HUES6 (cell line): ENCODE measurements at regions not wholly inside any gene's neighbourhood (a gene's known extent, or its start where the extent isn't known, plus 50 kb on each side); places are given as distances from the start of the nearest gene placed in this dataset.

Source experiments
- H3K27ac ChIP-seq: 2 replicates; pipeline ENCODE4 v1.7.0; 2013; ENCODE audit warnings: low read depth, mild to moderate bottlenecking, low read length, inconsistent platforms
- H3K27me3 ChIP-seq: 2 replicates; pipeline ENCODE4 v1.6.1; 2013; ENCODE audit warnings: low read length; ENCODE audit not compliant: control insufficient read depth, insufficient read depth
- H3K36me3 ChIP-seq: 2 replicates; pipeline ENCODE4 v1.6.1; 2013; ENCODE audit warnings: low read length; ENCODE audit not compliant: control insufficient read depth, insufficient read depth
- H3K4me1 ChIP-seq: 2 replicates; pipeline ENCODE4 v1.6.1; 2013; ENCODE audit warnings: low read length; ENCODE audit not compliant: control insufficient read depth, insufficient read depth
- H3K4me3 ChIP-seq: 2 replicates; pipeline ENCODE4 v1.5.1; 2013; ENCODE audit warnings: low read depth, low read length
- H3K9ac ChIP-seq: one replicate; pipeline ENCODE4 v1.6.1; 2013; ENCODE audit warnings: mild to moderate bottlenecking, low read length
- H3K9me3 ChIP-seq: 2 replicates; pipeline ENCODE4 v1.6.1; 2013; ENCODE audit warnings: low read depth, low read length; ENCODE audit not compliant: control insufficient read depth, insufficient read depth

- no peak overlapping the region for H3K4me3 ChIP-seq
- H3K27me3 ChIP-seq, result no peaks in the 10 kb centered on the region
- H3K36me3 ChIP-seq, result no peaks in the 10 kb centered on the region
These were observed 83.2 kb downstream of the MANEA start for GRCh38 chr6:95660544-95660943.

DNA sequence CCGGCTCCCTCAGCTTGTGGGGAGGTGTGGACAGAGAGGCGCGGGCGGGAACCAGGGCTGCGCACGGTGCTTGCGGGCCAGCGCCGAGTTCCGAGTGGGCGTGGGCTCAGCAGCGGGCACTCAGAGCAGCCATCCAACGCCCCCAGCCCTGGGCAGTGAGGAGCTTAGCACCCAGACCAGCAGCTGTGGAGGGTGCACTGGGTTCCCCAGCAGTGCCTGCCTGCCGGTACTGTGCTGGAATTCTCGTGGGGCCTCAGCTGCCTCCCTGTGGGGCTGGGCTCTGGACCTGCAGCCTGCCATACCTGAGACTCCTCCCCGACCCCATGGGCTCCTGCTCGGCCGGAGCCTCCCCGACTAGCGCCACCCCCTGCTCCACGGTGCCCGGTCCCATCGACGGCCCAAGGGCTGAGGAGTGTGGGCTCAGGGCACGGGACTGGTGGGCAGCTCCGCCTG is 92.7 kb downstream of the MANEA start:
- Histone ChIP-seq H3K27ac (no peak overlapping the region), H3K9me3 (peaks cover 22% of the 10 kb centered on the region), H3K4me1 (no peaks in the 10 kb centered on the region), H3K27me3 (no peaks in the 10 kb centered on the region), H3K36me3 (no peaks in the 10 kb centered on the region), H3K4me3 (no peak overlapping the region), H3K9ac (no peak overlapping the region)

More at GRCh38 chr6:95660544-95660943, 83.2 kb downstream of the MANEA start:
- Histone ChIP-seq H3K9ac (no peak overlapping the region), H3K27ac (no peak overlapping the region), H3K9me3 (no peaks in the 10 kb centered on the region), H3K4me1 (no peaks in the 10 kb centered on the region)

DNA sequence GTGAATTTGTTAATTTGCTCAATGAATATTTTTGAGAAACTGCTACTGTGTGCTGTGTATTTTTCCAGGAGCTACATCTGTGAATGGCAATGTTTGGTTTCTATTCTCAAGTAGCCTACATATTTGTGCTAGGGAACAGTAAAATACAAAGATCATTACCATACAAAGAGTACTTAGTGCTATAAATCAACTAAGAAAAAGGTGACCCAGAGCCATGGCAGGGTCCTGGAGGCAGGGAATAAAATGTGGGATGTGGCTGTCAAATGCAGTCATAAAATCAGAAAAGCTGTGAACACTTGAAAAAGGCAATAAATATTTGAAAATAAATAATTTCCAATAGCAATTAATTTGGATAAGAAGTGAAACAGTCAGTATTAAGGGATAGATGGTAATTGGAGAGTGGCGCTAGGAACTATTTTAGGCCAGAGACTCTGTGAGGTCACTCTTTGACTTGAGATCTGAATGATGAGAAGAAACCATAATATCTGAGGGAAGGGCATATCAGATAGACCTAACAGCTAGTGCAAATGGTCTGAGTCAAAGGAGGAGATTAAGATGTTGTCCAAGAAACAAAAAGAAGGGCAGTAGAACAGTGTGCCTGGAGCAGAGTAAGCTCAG is 98.8 kb downstream of the MANEA start:
- Histone ChIP-seq H3K9ac (no peak overlapping the region), H3K27ac (no peak overlapping the region), H3K27me3 (no peaks in the 10 kb centered on the region), H3K4me3 (no peak overlapping the region), H3K4me1 (no peaks in the 10 kb centered on the region), H3K36me3 (no peaks in the 10 kb centered on the region), H3K9me3 (no peaks in the 10 kb centered on the region)

DNA sequence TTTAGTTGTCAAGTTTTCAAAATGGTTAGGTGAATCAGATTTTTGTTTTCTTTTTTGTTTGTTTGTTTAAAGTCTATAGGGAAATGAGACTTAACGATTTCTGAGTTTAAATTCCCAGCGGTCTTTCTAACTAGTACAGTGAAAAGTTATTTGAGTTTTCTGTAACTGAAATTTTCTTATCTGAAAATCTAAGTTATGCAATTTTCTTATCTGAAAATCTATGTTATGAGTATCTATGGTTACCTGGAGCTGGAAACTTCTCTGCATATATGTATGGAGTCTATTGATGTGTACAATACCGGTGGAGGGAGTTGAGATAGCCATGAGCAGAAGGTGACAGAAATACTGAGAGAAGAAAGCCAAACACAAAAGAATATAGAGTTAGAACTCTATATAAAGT is 102.6 kb downstream of the MANEA start:
- H3K27ac ChIP-seq, result no peak overlapping the region
- H3K9me3 ChIP-seq, result no peaks in the 10 kb centered on the region
- H3K4me3 ChIP-seq, result no peak overlapping the region

GRCh38 chr6:95681736-95682135 is 104.4 kb downstream of the MANEA start:
- Histone ChIP-seq H3K4me1 (peaks cover 7% of the 10 kb centered on the region), H3K4me3 (no peak overlapping the region), H3K9ac (no peak overlapping the region), H3K9me3 (no peaks in the 10 kb centered on the region), H3K27me3 (no peaks in the 10 kb centered on the region), H3K27ac (no peak overlapping the region), H3K36me3 (no peaks in the 10 kb centered on the region)

More for the DNA sequence above, 102.6 kb downstream of the MANEA start:
- no peak overlapping the region for H3K9ac ChIP-seq
- H3K36me3 ChIP-seq, result no peaks in the 10 kb centered on the region
- no peaks in the 10 kb centered on the region for H3K27me3 ChIP-seq
- no peaks in the 10 kb centered on the region; the same call in 1 of the 2 replicates for H3K4me1 ChIP-seq

GRCh38 chr6:95682476-95682875 is 105.1 kb downstream of the MANEA start:
- Histone ChIP-seq H3K27ac (no peak overlapping the region), H3K4me1 (peaks cover 7% of the 10 kb centered on the region), H3K9me3 (no peaks in the 10 kb centered on the region), H3K27me3 (no peaks in the 10 kb centered on the region), H3K36me3 (no peaks in the 10 kb centered on the region), H3K9ac (no peak overlapping the region), H3K4me3 (no peak overlapping the region)

GRCh38 chr6:95685822-95686221 is 108.5 kb downstream of the MANEA start:
- Histone ChIP-seq H3K4me3 (no peak overlapping the region), H3K36me3 (no peaks in the 10 kb centered on the region), H3K4me1 (peaks cover 7% of the 10 kb centered on the region), H3K27me3 (no peaks in the 10 kb centered on the region), H3K9me3 (no peaks in the 10 kb centered on the region), H3K9ac (no peak overlapping the region), H3K27ac (0 out of 2 replicates have a peak overlapping the region, but pooled peaks have one; percentile 4)

DNA sequence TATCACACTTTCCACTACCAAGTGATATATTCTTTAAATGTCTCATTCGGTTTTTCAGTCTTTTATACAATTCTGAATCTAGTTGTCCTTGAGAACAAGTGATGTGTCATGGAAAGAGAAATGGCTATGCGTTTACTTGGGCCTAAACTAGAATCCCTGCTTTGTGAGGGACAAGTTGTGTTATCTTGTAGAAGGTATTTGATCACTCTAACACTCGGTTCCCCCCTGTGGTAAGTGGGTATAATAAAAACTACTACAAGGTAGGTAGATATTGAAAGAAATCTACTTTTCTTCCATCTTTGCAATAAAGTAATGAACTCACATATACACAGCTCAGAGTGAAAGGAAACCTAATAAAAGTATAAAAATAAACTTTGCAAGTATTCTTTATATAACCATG is 108.9 kb downstream of the MANEA start:
- Histone ChIP-seq H3K36me3 (no peaks in the 10 kb centered on the region), H3K27me3 (no peaks in the 10 kb centered on the region), H3K4me1 (peaks cover 7% of the 10 kb centered on the region), H3K9ac (no peak overlapping the region), H3K9me3 (no peaks in the 10 kb centered on the region), H3K4me3 (no peak overlapping the region), H3K27ac (0 out of 2 replicates have a peak overlapping the region, but pooled peaks have one; percentile 4)

DNA sequence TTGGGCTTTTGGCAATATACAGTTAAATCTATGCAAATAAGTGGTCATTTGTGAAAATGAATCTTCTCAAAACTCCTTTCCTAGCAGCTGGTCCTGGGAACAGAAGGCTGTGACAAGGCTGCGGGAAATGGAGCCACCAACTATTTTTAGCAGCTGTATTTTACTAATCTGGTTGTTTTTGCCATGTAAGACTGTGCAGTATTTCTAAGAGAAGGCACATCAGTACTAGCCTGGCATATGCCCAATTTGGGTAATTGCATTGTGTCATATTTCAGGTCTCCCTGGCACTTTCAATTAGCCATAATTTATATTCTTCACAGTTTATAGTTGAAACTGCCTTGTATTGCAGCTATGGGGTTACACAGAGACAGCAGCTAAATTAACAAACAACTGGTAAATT is 109.6 kb downstream of the MANEA start:
- Histone ChIP-seq H3K27ac (no peak overlapping the region), H3K4me3 (no peak overlapping the region), H3K9me3 (no peaks in the 10 kb centered on the region)

DNA sequence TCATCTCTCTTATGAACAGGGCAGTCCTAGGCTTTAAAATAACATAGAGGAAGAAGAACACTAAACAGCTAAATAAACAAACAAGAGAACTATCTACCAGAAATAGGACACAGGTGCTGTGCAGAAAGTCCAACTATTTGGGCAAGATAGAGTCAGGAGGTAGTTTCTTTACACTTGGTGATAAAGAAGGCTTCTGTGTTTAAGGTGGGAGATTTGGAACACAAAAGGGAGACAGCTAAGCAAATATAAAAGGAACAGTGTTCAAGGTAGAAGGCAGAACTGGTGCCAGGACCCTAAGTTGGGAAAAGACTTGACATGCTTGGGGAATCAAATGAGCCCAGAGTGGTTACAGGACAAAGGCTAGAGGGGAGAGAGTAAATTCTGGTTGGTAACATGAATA is 110.5 kb downstream of the MANEA start:
- H3K9me3 ChIP-seq, result no peaks in the 10 kb centered on the region
- no peak overlapping the region for H3K9ac ChIP-seq
- H3K27me3 ChIP-seq, result no peaks in the 10 kb centered on the region
- no peak overlapping the region for H3K27ac ChIP-seq
- no peaks in the 10 kb centered on the region for H3K36me3 ChIP-seq
- peaks cover 7% of the 10 kb centered on the region for H3K4me1 ChIP-seq
- no peak overlapping the region for H3K4me3 ChIP-seq

More for the DNA sequence above, 109.6 kb downstream of the MANEA start:
- H3K36me3 ChIP-seq, result no peaks in the 10 kb centered on the region
- no peaks in the 10 kb centered on the region for H3K27me3 ChIP-seq
- no peak overlapping the region for H3K9ac ChIP-seq
- H3K4me1 ChIP-seq, result peaks cover 7% of the 10 kb centered on the region

GRCh38 chr6:95690328-95690727 is 113.0 kb downstream of the MANEA start:
- Histone ChIP-seq H3K27me3 (no peaks in the 10 kb centered on the region), H3K9ac (no peak overlapping the region), H3K27ac (no peak overlapping the region), H3K9me3 (no peaks in the 10 kb centered on the region), H3K36me3 (no peaks in the 10 kb centered on the region), H3K4me3 (no peak overlapping the region), H3K4me1 (peaks cover 7% of the 10 kb centered on the region)
